AG09309 (cell line): ENCODE measurements at regions not wholly inside any gene's neighbourhood (a gene's known extent, or its start where the extent isn't known, plus 50 kb on each side); places are given as distances from the start of the nearest gene placed in this dataset.

ENCODE experiments used
- DNase-seq: peaks from one replicate; pipeline ENCODE4 v3.0.0-alpha.2; 2010; ENCODE audit warnings: low read depth
- H3K4me3 ChIP-seq: 2 replicates; pipeline ENCODE4 v1.5.1; 2011; ENCODE audit warnings: mild to moderate bottlenecking, low read depth, low read length, moderate library complexity; ENCODE audit not compliant: control insufficient read depth
- TF ChIP-seq, protein P1 (sequence below): IDR thresholded peaks from 2 replicates; pipeline ENCODE4 v1.5.1; 2011; ENCODE audit warnings: mild to moderate bottlenecking, low read depth, low read length, inconsistent platforms; ENCODE audit not compliant: insufficient read depth, control insufficient read depth; ENCODE audit errors: missing control alignments

DNA sequence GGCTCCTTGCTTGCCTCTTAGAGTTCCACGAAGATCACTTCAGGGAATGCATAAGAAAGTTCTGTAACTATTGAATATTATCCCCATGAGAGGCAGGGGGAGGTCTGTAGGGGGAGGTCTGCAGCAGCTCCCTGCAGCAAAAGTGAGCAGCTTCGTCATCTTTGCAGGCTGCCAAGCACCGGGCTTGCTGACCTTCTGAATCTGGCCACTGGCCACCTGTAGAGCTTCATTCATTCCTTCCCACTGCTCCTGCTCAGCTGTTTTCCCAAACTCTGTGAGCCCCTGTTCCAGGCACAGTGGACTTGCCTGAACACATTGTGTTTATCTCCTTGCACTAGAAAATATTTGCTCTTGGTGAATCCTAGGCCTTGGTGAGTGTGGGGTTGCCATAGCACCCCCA lies 443.3 kb downstream of the HAPSTR1 start:
- TF ChIP-seq, protein P1, sequence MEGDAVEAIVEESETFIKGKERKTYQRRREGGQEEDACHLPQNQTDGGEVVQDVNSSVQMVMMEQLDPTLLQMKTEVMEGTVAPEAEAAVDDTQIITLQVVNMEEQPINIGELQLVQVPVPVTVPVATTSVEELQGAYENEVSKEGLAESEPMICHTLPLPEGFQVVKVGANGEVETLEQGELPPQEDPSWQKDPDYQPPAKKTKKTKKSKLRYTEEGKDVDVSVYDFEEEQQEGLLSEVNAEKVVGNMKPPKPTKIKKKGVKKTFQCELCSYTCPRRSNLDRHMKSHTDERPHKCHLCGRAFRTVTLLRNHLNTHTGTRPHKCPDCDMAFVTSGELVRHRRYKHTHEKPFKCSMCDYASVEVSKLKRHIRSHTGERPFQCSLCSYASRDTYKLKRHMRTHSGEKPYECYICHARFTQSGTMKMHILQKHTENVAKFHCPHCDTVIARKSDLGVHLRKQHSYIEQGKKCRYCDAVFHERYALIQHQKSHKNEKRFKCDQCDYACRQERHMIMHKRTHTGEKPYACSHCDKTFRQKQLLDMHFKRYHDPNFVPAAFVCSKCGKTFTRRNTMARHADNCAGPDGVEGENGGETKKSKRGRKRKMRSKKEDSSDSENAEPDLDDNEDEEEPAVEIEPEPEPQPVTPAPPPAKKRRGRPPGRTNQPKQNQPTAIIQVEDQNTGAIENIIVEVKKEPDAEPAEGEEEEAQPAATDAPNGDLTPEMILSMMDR: no peak
- H3K4me3 ChIP-seq: no peak overlapping the region
- no peak for DNase-seq

DNA sequence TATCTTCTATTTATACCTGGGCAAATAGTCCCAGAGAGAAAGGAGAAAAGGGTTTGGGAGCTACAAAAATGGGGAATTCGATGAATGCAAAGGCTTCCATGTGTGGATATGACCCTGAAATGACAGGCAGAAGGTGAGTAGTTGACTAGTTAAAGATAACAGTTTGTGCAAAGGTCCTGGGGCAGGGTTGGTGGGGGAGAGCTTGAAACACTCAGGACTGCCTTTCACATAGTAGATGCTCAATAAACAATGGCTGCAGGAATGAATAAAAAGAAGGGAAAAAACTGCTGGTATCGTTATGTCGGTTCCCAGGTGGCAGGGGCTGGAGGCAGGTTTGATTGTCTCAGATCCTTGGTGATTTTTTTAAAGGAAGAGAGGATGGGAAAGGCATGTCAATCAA lies 445.5 kb downstream of the HAPSTR1 start:
- H3K4me3 ChIP-seq: no peak overlapping the region
- TF ChIP-seq, protein P1: no peak
- DNase-seq: no peak

DNA sequence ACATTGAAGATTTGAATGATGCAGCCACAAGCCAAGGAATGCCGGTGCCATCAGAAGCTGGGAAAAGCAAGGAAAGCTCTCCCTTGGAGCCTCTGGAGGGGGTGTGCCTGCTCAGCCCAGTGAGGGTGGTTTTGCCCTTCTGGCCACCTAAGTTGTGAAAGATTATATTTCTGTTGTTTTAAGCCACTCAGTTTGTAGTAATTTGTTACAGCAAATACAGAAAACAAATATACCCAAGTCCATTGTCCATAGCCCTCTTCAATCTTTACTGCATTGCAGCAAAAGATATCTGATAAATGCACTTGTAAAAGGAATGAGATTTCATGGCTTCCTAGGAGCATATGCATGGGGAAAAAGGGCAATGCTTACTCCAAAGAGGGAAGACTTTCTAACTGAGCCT lies 447.9 kb downstream of the HAPSTR1 start:
- no peak for DNase-seq
- H3K4me3 ChIP-seq: no peak overlapping the region
- TF ChIP-seq, protein P1: no peak

DNA sequence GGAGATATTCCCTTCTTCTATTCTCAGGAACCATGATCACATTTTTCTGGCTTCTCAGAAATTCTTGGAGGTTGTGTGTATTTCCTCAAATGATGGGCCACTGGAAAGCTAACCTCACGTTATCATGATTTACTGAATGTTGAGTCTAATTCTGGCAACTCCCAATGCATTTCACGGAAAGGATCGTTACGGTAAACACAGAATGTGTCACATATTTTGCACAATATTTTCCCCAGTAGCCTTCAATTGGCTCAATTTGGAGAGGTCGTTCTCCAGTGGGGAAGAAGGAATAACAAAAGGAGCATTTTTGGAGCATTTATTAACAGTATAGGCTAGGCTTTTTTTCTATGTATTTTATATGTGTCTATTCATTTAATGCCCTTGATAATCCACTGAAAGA lies 450.3 kb downstream of the HAPSTR1 start:
- DNase-seq: no peak
- no peak overlapping the region for H3K4me3 ChIP-seq
- TF ChIP-seq, protein P1: no peak

DNA sequence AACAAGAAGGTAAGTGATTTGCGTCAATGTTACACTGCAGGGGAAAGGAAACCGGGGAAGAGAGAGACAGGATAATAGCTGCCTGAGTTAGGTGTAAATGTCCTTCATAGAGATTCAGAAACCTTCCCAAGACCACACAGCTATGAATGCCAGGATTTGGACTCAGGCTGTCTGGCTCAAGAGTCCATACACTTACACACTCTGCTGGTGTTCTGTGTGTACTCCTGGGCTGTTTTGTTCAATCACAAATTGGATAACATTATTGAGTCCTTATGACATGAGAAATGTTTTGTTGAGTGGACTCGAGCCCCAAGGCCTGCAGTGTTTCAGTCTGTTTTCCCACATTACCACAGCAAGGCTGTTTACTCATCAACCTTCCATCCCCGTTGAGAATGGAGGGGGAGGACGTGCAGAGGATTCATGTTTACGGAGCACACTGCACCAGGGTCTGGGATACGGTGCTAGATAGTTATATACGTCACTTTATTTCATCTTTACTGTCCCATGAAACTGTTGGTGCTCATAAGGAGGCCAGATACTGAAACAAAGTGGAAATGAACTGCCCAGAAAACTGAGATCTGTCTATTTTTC lies 450.8 kb downstream of the HAPSTR1 start:
- no peak for DNase-seq
- H3K4me3 ChIP-seq: no peak overlapping the region
- TF ChIP-seq, protein P1: no peak

DNA sequence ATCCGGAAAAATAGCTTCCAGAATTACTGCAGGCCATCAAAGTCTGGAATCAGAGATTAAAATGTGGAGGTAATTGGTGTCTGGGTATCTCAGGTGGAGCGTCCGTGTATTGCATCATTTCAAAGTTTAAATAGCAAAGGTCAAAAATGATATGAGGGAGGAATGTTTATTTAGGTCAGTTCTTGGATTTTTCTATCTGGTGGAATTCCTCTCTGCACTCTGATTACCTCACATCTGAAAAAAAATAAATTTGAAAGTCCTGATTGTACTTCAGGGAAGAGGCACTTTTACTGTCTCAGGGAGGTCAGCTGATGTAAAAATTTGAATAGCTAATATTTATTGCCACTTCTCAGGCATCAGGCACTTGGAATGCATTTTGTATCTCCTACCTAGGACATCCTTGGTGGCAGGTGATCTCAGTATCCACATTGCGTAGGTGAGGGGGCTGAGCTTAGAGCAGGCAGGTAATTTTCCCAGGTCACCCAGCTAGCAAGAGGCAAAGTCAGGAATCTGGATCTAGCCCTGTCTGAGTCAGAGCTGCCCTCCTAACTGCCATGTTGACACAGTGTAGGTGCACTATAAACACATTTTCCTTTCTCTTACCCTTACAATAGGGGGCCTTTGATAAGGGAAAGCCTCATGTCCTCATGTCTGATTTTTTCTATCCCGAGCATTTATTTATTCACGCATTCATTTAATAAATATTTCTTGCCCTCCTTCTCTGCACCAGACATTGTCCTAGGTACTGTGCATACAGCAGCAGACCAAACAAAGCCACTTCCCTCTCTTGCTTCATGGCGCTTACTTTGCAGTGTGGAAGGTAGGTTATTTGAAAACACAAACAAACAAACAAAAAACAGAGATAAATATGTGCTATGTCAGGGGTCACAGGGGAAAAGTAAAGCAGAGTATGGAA lies 454.3 kb downstream of the HAPSTR1 start:
- DNase-seq: no peak
- TF ChIP-seq, protein P1: no peak
- H3K4me3 ChIP-seq: no peak overlapping the region
